ENCODE measurements at regions not wholly inside any gene's neighbourhood (a gene's known extent, or its start where the extent isn't known, plus 50 kb on each side); places are given as distances from the start of the nearest gene placed in this dataset.

DNA sequence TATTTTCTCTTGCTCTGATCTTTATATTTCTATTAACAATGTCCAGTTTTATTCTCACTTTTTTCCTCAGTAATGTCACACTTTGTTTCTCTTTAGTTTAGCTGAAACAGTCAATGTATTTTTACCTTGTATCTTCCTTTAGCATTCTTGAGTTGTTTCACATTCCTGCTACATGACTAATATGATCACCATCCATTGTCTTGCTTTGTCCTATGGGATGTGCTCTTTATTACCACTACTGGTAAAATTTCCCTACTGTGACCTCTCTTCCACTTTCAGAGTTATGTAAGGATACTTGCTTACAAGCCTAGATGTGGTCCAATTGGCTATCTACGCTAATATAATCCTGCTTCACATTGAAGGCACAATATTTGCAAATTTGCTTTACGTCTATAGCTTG is 457.9 kb downstream of the PIK3C3 start:
- no peak for DNase-seq

DNA sequence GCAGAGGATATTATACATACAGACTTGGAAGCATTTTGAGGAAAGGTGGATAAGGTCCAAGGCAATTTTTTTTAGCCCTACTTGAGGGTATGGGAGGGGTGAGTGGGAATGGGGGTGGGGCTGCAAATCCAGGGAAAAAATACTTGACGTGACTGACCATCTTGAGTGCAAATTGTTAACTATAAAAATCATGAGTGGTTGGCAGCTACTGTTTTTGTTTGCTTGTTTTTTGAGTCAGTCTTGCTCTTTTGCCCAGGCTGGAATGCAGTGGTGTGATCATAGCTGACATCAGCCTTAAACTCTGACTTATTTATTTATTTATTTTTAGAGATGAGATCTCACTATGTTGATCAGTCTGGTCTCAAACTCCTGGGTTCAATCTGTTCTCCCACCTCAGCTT is 458.8 kb downstream of the PIK3C3 start:
- DNase-seq: no peak

DNA sequence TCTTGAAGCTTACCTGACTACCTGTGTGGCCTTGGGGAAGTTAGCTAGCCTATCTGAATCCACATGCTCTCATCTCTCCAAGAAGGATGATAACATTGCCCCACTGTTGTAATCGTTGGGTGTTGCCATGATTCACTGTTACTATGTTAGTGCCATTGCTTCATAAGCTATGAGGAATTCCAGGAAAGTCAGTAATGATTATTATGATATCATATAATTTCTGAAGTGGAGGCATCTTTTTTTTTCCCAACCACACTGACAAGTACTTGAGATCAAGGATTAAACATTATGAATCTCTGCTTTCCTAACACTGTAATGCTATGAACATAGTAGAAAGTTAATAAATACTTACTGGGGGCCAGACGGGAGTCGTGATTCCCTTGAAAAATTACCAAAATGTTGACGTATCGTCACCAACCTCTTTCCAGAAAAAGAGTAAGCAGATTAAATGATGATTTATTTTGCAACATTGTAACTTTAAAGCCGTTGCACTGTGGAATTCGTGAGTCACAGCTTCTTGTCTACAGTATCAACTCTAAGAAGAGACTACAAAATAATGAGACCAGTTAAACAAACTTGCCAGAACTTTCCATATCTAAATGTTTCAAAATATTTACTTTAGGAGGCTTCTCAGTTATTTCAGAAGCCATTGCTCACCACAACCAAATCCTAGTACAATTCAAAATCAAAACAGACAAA is 459.9 kb downstream of the PIK3C3 start:
- DNase-seq: no peak

DNA sequence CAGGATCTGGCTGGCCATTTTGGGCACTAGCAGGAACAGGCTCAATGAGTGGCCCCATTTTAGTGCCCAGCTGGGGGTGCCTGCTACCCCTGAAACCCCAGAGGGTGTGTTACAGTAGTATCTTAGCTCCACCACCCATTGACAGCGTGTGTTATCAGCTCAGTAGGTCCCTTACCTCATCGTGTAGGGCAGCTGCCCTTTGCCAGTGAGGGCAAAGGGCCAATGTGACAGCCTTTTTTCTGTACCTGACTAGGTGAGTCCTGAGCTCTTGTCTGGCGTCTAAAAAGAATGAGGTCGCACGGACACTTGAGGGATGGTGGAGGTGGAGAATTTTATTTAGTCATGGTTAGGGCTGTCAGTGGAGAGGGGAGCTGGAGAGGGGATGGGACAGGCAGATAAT is 462.2 kb downstream of the PIK3C3 start:
- no peak for DNase-seq

DNA sequence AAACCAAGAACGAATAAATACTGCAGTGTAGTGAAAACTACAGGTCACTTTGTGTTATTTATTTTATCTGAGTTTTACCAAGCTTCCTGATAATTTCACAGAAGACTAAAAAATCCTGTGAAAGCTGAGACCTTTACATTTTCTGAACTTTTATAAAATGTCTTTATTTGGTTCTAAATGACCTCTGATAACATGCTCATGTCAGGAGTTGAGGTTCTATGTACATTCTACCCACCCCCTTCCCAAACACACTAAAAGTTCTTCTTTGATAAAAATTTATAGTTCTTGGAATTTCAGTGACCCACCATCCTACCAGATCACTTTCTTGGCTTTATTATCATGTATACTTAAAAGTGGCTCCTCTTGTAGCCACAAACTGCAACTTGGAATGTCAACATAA is 463.1 kb downstream of the PIK3C3 start:
- no peak for DNase-seq

DNA sequence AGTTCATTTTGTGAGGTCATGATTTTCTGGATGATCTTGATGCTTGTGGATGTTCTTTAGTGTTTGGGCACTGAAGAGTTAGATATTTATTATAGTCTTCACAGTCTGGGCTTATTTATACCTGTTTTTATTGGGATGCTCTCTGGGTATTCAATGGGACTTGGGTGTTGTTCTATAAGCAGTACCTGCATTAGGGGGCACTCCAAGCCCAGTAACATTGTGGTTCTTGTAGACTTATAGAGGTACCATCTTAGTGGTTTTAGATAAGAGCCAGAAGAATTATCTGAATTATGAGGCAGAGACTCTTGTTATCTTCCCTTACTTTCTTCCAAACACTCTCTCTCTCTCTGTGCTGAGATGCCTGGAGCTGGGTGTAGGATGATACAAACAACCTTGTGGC is 470.0 kb downstream of the PIK3C3 start:
- no peak for DNase-seq

DNA sequence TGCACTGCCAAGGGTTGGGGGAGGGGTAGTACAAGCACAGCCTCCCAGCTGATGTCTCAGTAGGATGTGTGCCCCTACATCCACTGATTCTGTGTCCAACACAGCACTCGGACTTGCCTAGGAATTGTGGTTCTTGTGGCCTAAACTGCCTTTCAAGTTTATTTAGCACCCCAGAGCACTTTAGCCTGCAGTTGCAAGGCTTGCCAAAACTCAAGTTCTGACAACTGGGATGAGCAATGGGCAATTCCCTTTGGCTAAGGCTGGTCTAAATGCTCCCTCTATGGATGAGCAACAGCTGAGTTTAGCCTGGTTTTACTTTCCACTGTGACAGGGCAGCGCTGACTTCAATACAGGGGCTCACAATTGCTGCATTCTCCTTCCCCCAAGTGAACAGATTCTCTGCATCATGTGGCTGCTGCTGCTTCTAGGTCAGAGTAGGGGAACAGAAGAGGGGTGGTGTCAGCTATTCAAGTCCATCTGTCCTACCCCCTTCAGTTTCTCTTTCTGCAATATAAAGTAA is 471.5 kb downstream of the PIK3C3 start:
- DNase-seq: no peak

DNA sequence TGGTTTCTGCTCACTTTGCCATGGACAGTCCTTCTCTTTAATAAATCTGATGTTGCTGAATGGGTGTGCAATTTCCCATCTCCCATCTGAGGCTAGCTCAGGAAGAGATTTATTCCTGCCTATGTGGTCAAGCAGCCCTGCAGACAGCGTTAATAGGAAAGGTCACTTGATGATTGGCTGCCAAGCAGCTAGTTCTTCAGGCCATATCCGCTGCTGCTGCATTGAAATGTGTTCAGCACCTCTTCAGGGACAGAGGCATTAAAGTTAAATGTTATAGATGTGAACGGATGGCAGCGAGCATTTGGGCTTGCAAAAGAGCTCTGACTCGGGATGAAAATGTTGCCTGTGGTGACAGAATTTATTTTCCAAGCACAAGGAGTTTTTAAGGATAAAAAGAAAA is 474.2 kb downstream of the PIK3C3 start:
- DNase-seq: no peak

DNA sequence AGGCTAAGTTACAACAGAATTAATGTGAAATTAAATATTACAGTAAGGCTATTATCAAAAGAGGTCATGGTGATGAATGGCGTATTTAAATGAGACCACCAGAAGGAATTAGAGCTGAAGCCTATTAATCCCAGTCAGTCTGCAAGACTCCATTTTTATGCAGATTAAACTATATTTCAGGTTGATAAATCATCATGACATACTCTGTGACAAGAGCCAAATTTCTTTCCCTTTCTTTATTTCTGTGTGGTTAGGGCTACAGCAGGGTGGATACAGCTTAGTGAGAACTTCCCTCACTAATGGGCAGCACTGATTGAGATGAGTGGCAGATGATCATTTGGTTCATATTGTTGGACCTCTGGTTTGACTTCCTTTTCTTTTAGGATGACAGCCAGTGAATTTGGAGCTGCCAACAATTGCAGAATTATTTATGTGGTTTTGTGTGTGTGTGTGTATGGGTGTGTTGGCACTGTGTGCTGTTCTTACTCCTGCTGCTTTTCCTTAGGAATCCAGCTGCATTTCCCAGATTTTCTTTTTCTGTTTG is 481.3 kb downstream of the PIK3C3 start:
- no peak for DNase-seq

DNA sequence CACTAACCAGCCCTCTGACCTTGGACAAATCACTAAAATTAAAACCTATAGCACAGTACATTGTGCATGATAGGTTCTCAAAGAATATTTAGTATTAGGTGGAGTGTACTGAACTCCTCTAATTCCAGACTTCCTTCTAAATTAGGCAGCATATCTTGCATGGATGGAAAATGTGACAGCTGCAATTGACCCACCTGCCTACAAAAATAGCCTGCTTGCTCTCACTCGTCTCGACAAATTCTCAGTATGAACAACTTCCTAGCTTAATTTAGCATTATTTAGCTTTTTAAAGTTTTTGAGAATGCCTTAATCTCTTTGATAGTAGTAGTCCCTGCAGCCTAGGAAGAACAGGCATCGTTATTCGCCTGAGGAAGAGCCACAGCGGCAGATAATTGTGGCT is 482.0 kb downstream of the PIK3C3 start:
- DNase-seq: no peak

DNA sequence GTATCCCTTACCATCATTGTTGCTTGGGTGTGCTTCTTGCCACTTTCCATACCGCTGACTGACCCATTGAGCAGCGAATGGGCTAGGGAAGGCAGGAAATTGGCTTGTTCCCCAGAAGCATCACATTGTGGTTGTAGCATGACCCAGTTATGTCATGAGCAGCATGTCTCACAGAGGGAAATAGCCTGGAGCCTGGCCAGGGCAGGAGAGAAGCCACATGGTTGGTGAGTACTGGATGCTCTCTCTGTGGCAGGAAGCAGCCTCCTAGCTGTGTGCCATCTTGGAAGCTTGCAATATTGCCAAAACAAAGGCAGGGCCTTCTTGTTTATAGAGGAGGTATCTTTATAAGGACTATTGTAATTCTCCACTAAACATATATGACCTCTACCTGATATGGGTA is 482.6 kb downstream of the PIK3C3 start:
- no peak for DNase-seq

DNA sequence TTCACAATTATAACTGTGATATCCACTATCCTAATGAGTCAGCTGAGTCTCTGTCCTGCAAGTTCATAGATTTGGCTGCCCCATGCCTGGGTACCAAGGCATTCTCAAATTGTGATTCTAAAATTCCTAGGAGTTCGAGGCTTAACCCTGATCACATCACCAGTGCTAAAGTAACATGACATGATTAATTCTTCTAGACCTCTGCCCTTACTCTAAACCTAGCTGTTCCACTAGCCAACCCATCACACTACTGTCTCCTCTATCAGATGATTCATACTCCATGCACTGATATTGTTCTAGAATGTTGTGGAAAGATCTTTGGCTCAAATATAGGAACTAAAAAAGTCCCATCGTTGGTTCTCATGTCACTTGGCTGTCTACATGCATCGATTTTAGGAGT is 487.6 kb downstream of the PIK3C3 start:
- no peak for DNase-seq

DNA sequence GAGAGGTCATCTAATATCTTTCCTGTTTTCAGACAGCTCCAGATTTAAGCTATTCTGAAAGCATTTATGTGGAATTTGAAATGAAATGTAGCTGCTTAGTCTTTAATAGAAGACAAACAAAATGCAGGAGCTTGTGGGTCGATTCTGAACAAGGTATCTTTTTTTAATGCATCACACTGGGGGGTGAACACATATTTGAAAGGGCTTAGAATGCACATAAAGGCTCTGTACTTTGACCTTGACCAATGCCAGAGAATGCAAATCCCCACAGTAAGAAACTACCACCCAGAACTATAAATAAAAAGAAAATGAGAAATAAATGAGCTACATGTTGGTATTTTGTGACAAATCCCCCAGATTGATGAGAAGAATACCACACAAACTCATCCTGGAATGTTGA is 489.3 kb downstream of the PIK3C3 start:
- DNase-seq: no peak

DNA sequence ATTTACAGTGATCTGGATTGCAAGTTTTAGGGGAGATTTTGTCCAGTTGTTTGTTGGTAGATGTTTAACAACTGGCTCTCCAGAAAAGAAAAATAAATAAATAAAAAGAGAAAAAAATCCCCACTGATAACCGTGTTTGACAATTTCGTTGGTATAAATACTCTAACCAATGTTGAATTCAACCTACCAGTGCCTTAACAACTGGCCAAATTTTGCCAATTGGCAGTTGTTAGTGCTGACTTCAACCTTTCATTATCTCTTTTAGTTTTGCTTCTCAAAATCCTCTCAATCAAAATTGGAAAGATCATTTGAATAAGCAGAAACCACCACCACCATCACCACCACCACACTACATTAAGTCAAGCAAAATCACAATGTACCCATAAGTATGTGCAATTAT is 490.3 kb downstream of the PIK3C3 start:
- no peak for DNase-seq

DNA sequence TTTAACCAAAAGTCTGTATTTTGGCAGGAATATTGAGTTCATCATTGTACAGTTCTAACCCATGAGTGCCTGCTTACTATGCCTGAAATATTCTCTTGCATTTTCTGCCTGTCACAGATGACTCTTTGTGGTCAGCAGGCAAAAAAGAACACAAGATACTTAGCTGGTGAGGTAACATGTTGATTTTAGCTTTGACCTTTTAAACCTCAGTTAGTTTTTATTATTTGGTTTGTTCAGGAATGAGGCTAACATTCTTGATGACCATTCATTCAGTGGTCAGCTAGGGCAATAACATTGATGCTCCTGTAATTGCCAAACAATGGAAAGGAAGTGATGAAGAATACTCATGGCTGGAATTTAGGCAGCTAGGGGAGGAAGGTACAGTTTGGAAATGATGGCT is 491.2 kb downstream of the PIK3C3 start:
- no peak for DNase-seq

DNA sequence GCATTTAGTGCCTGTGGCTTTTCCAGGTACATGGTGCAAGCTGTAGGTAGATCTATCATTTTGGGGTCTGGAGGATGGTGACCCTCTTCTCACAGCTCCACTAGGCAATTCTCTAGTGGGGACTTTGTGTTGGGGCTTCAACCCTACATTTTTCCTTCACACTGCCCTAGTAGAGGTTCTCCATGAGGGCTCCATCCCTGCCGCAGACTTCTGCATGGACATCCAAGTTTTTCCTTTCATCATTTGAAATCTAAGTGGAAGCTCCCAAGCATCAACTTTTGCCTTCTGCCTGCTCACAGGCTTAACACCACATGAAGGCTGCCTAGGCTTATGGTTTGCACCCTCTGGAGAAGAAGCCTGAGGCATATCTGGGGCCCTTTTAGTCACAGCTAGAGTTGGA is 492.7 kb downstream of the PIK3C3 start:
- no peak for DNase-seq

DNA sequence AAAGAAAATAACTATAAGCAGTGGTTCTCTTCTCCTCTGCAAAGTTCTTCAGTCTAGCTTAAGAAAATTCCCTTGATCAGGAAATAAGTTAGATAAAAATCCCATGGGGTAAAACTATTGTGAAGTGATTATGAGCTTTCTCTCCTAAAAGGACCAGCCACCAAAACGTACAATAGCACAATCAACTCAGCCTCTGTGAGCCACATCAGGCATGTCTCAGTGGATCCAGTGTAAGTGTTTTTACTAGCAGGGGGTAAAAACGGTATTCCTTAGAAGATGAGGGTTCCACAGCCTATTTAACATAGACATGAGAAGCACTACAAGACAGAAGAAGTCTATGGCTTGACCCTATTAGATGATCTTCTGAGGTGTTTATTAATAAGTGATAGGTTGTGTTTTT is 503.2 kb downstream of the PIK3C3 start:
- DNase-seq: no peak

DNA sequence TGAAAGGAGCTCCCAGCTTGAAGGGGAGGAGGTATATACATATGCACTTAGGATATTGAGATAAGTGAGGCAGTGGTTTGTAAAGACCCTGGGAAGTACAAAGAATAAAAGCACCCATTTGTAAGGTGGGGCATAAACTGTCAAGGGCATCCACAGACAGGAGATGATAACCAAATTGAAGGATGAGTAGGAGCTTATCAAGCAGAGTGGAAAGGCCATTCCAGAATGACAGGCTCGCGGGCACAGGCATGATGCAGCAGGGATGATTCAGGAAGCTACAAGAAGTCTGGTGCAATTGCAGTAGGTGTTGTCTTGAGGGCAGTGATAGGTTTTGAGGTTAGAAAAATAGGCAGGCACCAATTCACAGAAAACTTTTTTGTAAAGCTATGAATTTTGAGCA is 504.8 kb downstream of the PIK3C3 start:
- DNase-seq: no peak

DNA sequence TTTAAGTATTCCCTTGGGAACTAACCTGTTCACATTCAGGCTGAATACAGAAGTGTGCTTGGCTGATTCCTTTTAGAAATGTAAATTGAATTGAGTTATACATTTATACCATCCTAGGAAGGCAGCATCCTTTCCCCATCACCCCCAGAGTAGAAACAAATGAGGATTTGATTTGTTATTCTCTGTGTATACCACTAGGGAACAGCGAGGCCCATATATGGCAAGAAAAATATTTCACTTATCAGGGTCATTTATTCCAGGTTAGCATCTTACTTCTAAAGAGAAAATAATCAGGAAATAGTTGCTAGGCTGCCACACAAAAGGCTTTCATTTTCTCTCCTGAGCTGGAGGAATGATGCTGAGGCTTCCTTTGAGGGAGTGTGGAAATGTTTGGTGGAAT is 516.9 kb downstream of the PIK3C3 start:
- no peak for DNase-seq

DNA sequence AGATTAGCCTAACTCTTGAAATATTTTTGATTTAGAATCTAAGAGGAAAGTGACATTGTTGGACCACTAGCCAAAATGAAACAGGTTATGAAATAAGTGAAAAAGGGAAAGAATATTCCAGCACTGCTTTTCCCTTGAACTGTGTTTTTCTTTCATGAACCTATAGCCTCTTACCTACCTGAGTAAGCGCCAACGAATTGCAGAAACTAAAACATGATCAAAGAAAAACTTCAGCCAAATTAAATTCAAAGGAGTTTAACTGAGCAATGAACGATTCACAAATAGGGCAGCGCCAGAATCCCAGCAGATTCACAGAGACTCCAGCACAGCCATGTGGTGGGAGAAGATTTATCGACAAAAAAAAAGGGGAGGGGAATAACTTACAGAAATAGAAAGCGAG is 518.6 kb downstream of the PIK3C3 start:
- no peak for DNase-seq

DNA sequence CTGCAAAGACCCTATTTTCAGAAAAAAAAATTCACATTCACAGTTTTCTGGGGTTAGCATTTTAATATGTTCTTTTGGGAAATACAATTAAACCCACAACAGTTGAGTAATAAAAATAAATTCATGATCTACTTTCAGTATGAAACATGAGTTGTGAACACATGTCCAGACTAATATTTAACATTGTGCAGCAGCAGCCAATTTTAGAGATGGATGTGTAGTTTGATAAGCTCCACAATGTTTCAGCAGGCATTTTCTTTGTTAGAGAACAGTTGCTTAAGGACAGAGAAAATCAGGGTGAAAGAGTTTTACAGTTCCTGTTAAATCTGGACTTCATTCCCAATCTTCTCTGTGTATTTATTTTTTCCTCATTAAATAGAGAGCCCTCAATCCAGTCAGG is 519.5 kb downstream of the PIK3C3 start:
- no peak for DNase-seq

DNA sequence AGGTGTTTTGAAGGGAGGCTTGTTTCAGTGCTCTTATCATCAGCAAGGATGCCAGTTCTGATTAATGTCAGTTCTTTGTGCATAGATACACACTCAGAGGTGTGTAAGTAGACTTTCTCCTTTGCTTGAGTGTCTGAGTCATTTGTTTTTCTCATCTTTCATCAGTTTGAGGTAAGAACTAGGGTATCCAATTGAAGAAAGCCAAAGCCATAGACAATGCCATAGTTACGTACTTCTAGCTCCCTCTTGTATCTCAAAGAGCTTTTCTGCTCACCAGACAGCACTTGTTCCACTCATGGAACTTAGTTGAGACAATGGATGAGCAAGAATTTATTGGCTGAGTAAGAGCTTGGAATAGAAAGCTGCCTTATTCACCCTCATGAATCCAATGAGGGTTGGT is 520.1 kb downstream of the PIK3C3 start:
- no peak for DNase-seq

DNA sequence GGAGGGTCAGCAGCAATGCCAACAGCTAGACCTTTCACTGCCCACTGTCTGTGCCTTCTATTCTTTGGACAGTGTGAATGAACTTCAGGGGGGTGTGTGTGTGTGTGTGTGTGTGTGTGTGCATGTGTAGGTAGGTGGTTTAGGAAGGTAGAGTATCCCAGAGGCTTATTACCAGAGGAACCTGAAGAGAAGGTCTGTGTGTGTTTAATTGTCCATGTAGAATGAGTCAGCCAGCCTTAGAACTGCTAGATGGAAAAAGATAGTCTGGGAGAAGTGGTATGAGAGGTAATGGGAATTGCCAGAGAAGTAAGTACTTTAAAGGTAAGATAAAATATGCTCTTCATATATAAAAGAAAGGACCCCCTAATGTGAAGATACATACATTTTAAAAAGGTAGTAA is 522.2 kb downstream of the PIK3C3 start:
- no peak for DNase-seq

DNA sequence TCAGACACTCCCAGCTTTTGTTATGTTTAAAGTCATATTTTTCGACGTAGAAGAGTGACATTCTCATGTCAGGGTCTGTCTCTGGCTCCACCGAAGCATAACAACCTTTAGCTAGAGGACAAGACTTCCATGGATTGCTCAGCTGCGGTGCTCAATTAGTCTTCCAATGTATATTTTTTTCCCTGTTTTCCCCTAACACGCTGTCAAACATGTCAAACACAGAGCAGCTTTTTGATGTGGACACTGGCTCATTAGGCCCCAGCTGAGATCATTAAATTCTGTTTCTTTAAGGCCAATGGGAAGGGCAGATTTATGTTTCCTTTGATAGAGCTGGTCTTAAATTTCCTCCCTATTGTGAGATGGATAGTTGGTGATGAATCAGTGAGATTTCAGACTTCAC is 525.4 kb downstream of the PIK3C3 start:
- DNase-seq: no peak

DNA sequence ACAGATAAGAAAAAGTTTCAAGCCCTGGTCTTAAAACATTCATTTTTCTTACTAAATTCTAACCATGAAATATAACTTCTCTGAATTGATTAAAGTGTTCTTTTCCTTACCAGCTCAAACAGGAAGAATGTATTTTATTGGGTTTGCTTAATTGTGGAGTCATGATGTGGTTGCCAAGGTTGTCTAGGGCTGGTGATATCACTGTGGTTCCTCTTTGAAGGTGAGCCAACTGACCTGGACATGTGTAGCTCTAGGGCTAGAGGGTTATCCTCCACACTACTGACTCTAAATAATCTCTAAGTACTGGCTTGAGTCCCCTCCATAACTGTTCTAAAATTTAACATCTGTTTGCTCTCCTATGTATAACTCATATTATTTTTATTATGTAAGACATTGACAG is 529.6 kb downstream of the PIK3C3 start:
- DNase-seq: no peak

Measured in AML-193 (cell line).